Activated T-cell treated with anti-CD3 and anti-CD28 coated beads, Interleukin-2, amount 50 U/mL, for 24 hours (primary cell): ENCODE measurements at regions not wholly inside any gene's neighbourhood (a gene's known extent, or its start where the extent isn't known, plus 50 kb on each side); places are given as distances from the start of the nearest gene placed in this dataset.
"Not testable (repeated sequence)": the region's sequence is repeated elsewhere in the genome, so short reads cannot be mapped to it uniquely, and the experiment has no call there.

Source experiments
- DNase-seq: peaks from one replicate; pipeline ENCODE4 v3.0.0-alpha.2; 2020
- H3K27ac Mint-ChIP-seq: 2 replicates; pipeline ENCODE4 v1.8.0; 2020; ENCODE audit warnings: mild to moderate bottlenecking, mixed read lengths
- H3K27me3 Mint-ChIP-seq: 2 replicates; pipeline ENCODE4 v1.8.0; 2020; ENCODE audit warnings: mixed read lengths
- H3K36me3 Mint-ChIP-seq: 2 replicates; pipeline ENCODE4 v1.8.0; 2020; ENCODE audit warnings: low read depth, mixed read lengths
- H3K4me1 Mint-ChIP-seq: 2 replicates; pipeline ENCODE4 v1.8.0; 2020; ENCODE audit warnings: low read depth, mixed read lengths
- H3K4me3 Mint-ChIP-seq: 2 replicates; pipeline ENCODE4 v1.8.0; 2020; ENCODE audit warnings: mild to moderate bottlenecking, moderate library complexity, mixed read lengths
- H3K9me3 Mint-ChIP-seq: 2 replicates; pipeline ENCODE4 v1.8.0; 2020; ENCODE audit warnings: mixed read lengths

- not testable (repeated sequence) for DNase-seq, H3K27me3 Mint-ChIP-seq, H3K36me3 Mint-ChIP-seq, H3K9me3 Mint-ChIP-seq, H3K4me3 Mint-ChIP-seq
- Mint-ChIP-seq H3K4me1 (peaks cover 13% of the 10 kb centered on the region), H3K27ac (peak overlapping the region; percentile 76)
These were observed 280.0 kb downstream of the BCL2L11 start for GRCh38 chr2:111400598-111401253.

- DNase-seq, H3K9me3 Mint-ChIP-seq, H3K36me3 Mint-ChIP-seq, H3K4me3 Mint-ChIP-seq, H3K27me3 Mint-ChIP-seq: not testable (repeated sequence)
- Mint-ChIP-seq H3K27ac (peak overlapping the region; percentile 97), H3K4me1 (peaks cover 13% of the 10 kb centered on the region)
These were observed 280.8 kb downstream of the BCL2L11 start for GRCh38 chr2:111401270-111402140.

- H3K27me3 Mint-ChIP-seq, H3K27ac Mint-ChIP-seq, DNase-seq, H3K9me3 Mint-ChIP-seq, H3K4me3 Mint-ChIP-seq, H3K36me3 Mint-ChIP-seq: not testable (repeated sequence)
- H3K4me1 Mint-ChIP-seq = peaks cover 12% of the 10 kb centered on the region
These were observed 281.7 kb downstream of the BCL2L11 start for GRCh38 chr2:111402450-111402849.

GRCh38 chr2:111403287-111403686 lies 282.6 kb downstream of the BCL2L11 start:
- H3K27ac Mint-ChIP-seq, H3K4me3 Mint-ChIP-seq, H3K9me3 Mint-ChIP-seq, H3K36me3 Mint-ChIP-seq, H3K27me3 Mint-ChIP-seq, DNase-seq: not testable (repeated sequence)
- peaks cover 12% of the 10 kb centered on the region for H3K4me1 Mint-ChIP-seq

GRCh38 chr2:111406616-111407015 lies 285.9 kb downstream of the BCL2L11 start:
- not testable (repeated sequence) for H3K36me3 Mint-ChIP-seq

GRCh38 chr2:111407632-111408194 lies 287.0 kb downstream of the BCL2L11 start:
- not testable (repeated sequence) for H3K36me3 Mint-ChIP-seq, H3K4me1 Mint-ChIP-seq, H3K27me3 Mint-ChIP-seq, H3K9me3 Mint-ChIP-seq, DNase-seq, H3K27ac Mint-ChIP-seq, H3K4me3 Mint-ChIP-seq

More at GRCh38 chr2:111406616-111407015, 285.9 kb downstream of the BCL2L11 start:
- DNase-seq, H3K4me3 Mint-ChIP-seq, H3K27me3 Mint-ChIP-seq, H3K9me3 Mint-ChIP-seq, H3K27ac Mint-ChIP-seq, H3K4me1 Mint-ChIP-seq: not testable (repeated sequence)

- H3K4me3 Mint-ChIP-seq, H3K9me3 Mint-ChIP-seq, H3K27me3 Mint-ChIP-seq, H3K27ac Mint-ChIP-seq, H3K36me3 Mint-ChIP-seq, DNase-seq, H3K4me1 Mint-ChIP-seq: not testable (repeated sequence)
These were observed 290.2 kb downstream of the BCL2L11 start for GRCh38 chr2:111410868-111411406.

- H3K36me3 Mint-ChIP-seq, DNase-seq, H3K27ac Mint-ChIP-seq, H3K4me1 Mint-ChIP-seq, H3K9me3 Mint-ChIP-seq, H3K4me3 Mint-ChIP-seq, H3K27me3 Mint-ChIP-seq: not testable (repeated sequence)
These were observed 291.4 kb downstream of the BCL2L11 start for GRCh38 chr2:111411867-111412681.

- H3K4me3 Mint-ChIP-seq, H3K9me3 Mint-ChIP-seq, H3K4me1 Mint-ChIP-seq, H3K27ac Mint-ChIP-seq, DNase-seq, H3K36me3 Mint-ChIP-seq, H3K27me3 Mint-ChIP-seq: not testable (repeated sequence)
These were observed 292.3 kb downstream of the BCL2L11 start for GRCh38 chr2:111412841-111413650.

- not testable (repeated sequence) for DNase-seq, H3K27ac Mint-ChIP-seq, H3K9me3 Mint-ChIP-seq, H3K36me3 Mint-ChIP-seq, H3K27me3 Mint-ChIP-seq, H3K4me3 Mint-ChIP-seq
- peaks cover 10% of the 10 kb centered on the region for H3K4me1 Mint-ChIP-seq
These were observed 293.2 kb downstream of the BCL2L11 start for GRCh38 chr2:111413950-111414349.

GRCh38 chr2:111415765-111416743 lies 295.3 kb downstream of the BCL2L11 start:
- H3K27ac Mint-ChIP-seq, H3K27me3 Mint-ChIP-seq: not testable (repeated sequence)

GRCh38 chr2:111417026-111417425 lies 296.3 kb downstream of the BCL2L11 start:
- peaks cover 10% of the 10 kb centered on the region for H3K4me1 Mint-ChIP-seq
- H3K36me3 Mint-ChIP-seq, H3K9me3 Mint-ChIP-seq, H3K27me3 Mint-ChIP-seq, H3K27ac Mint-ChIP-seq, H3K4me3 Mint-ChIP-seq, DNase-seq: not testable (repeated sequence)

More at GRCh38 chr2:111415765-111416743, 295.3 kb downstream of the BCL2L11 start:
- not testable (repeated sequence) for H3K9me3 Mint-ChIP-seq, H3K36me3 Mint-ChIP-seq, DNase-seq, H3K4me3 Mint-ChIP-seq
- H3K4me1 Mint-ChIP-seq = peaks cover 13% of the 10 kb centered on the region
